K562 (cell line): ENCODE measurements at regions not wholly inside any gene's neighbourhood (a gene's known extent, or its start where the extent isn't known, plus 50 kb on each side); places are given as distances from the start of the nearest gene placed in this dataset.

Experiments
- ATAC-seq: fragments of 200-7000 bp; cut with Tn5 transposase; 3 replicates; pipeline ENCODE4 v1.9.1; 2020; ENCODE audit warnings: moderate library complexity
- BruUV-seq: library from RNA; stranded (reverse); fragments of 400-500 nt; replicated peaks from 2 replicates; lab custom pipeline; 2021; lab: Mats Ljungman, UMichigan
- CTCF ChIA-PET: fragments of 300-600 bp; formaldehyde crosslinking; extraction: SDS; loops from one replicate; lab custom pipeline; 2021; ENCODE audit warnings: low intra/inter-chr PET ratio; lab: Yijun Ruan, JAX
- POLR2A ChIA-PET: fragments of 300-600, 350-650 bp; sonication (Branson Sonifier 250); formaldehyde crosslinking; extraction: SDS; loops from one replicate; lab custom pipeline; 2021; ENCODE audit warnings: antibody characterized with exemption, inconsistent platforms; lab: Yijun Ruan, JAX
- DNase-seq, 4 experiments: peaks; one replicate each; pipeline versions ENCODE4 v3.0.0 to v3.0.0-alpha.2; 2011 to 2018; ENCODE audit warnings: low spot score in 3 of 4, mixed read lengths in 3 of 4; ENCODE audit errors: extremely low read depth in 1 of 4
- FAIRE-seq: peaks from 2 replicates; lab custom pipeline; 2011; peaks lifted over from hg19 to GRCh38; lab: Jason Lieb, UNC
- H2AFZ ChIP-seq: 2 replicates; pipeline ENCODE4 v1.6.0; 2011; ENCODE audit warnings: low read depth, low read length, control low read depth, inconsistent platforms
- H3K27ac ChIP-seq: fragments of 200-600 bp; 3 replicates; pipeline ENCODE4 v1.8.0; 2011; ENCODE audit warnings: low read depth, mild to moderate bottlenecking, control low read depth, inconsistent platforms, low read length, moderate library complexity, mixed read lengths; ENCODE audit errors: extremely low read depth
- H3K27me3 ChIP-seq, 2 experiments: fragments of 300-600 bp in 1 of 2; 2 replicates in 1 of 2; 3 replicates in 1 of 2; pipeline versions ENCODE4 v1.6.0 to v1.8.0; 2011; ENCODE audit warnings: inconsistent platforms in 2 of 2, low read length in 2 of 2, mild to moderate bottlenecking in 1 of 2, mixed read lengths in 1 of 2, moderate library complexity in 1 of 2; ENCODE audit not compliant: control insufficient read depth in 2 of 2, insufficient read depth in 2 of 2
- H3K36me3 ChIP-seq: fragments of 300-600 bp; 3 replicates; pipeline ENCODE4 v1.8.0; 2011; ENCODE audit warnings: mild to moderate bottlenecking, low read length, inconsistent platforms; ENCODE audit not compliant: control insufficient read depth, insufficient read depth
- H3K4me1 ChIP-seq, 2 experiments: fragments of 200-600 bp in 1 of 2; replicated peaks in 1 of 2; 2 replicates in 1 of 2; 3 replicates in 1 of 2; pipeline versions ENCODE4 v1.5.1 to v1.8.0; 2011; ENCODE audit warnings: inconsistent platforms in 2 of 2, low read length in 2 of 2, mild to moderate bottlenecking in 1 of 2, mixed read lengths in 1 of 2, moderate library complexity in 1 of 2; ENCODE audit not compliant: control insufficient read depth in 2 of 2, insufficient read depth in 2 of 2
- H3K4me2 ChIP-seq: 2 replicates; pipeline ENCODE4 v1.6.1; 2011; ENCODE audit warnings: low read length, control low read depth, inconsistent platforms, mixed read lengths; ENCODE audit not compliant: insufficient read depth
- H3K4me3 ChIP-seq: fragments of 200-600 bp; sonication (generic), shearing (Covaris generic); 2 replicates; pipeline ENCODE4 v1.5.1; 2016; ENCODE audit warnings: control low read depth, inconsistent platforms
- H3K79me2 ChIP-seq: fragments of 200-600 bp; 3 replicates; pipeline ENCODE4 v1.8.0; 2011; ENCODE audit warnings: low read length, inconsistent platforms; ENCODE audit not compliant: control insufficient read depth, insufficient read depth
- H3K9ac ChIP-seq, 2 experiments: 2 replicates each; pipeline versions ENCODE4 v1.6.0 to v1.6.1; 2011; ENCODE audit warnings: low read depth in 2 of 2, low read length in 2 of 2, control low read depth in 1 of 2, inconsistent platforms in 1 of 2, mild to moderate bottlenecking in 1 of 2, mixed read lengths in 1 of 2; ENCODE audit not compliant: insufficient read depth in 1 of 2
- H3K9me1 ChIP-seq: one replicate; pipeline ENCODE4 v1.6.0; 2011; ENCODE audit warnings: inconsistent platforms, mild to moderate bottlenecking, low read length, moderate library complexity; ENCODE audit not compliant: control insufficient read depth, insufficient read depth
- H3K9me3 ChIP-seq: replicated peaks from 2 replicates; pipeline ENCODE4 v1.5.1; 2011; ENCODE audit warnings: low read depth, low read length, inconsistent platforms; ENCODE audit not compliant: control insufficient read depth, insufficient read depth
- H4K20me1 ChIP-seq: replicated peaks from 2 replicates; pipeline ENCODE4 v1.6.1; 2011; ENCODE audit warnings: low read length, inconsistent platforms, mixed read lengths; ENCODE audit not compliant: control insufficient read depth, insufficient read depth
- HDAC2 ChIP-seq: fragments of 450-650 bp; IDR thresholded peaks from 2 replicates; pipeline ENCODE4 v1.6.1; 2016; ENCODE audit warnings: mild to moderate bottlenecking
- TAL1 ChIP-seq: fragments of 450-650 bp; IDR thresholded peaks from 2 replicates; pipeline ENCODE4 v1.6.1; 2016; ENCODE audit warnings: mild to moderate bottlenecking
- ZNF217 ChIP-seq: sonication (generic); formaldehyde crosslinking; IDR thresholded peaks from 2 replicates; pipeline ENCODE4 v1.8.0; 2022; ENCODE audit warnings: mild to moderate bottlenecking, missing genetic modification reagents
- ZNF3 ChIP-seq: fragments of 250-450 bp; sonication (Bioruptor Pico); IDR thresholded peaks from 2 replicates; pipeline ENCODE4 v1.5.0; 2021; ENCODE audit warnings: mild to moderate bottlenecking, moderate library complexity
- ZNF696 ChIP-seq: fragments of 250-450 bp; sonication (Bioruptor Pico); conservative IDR thresholded peaks from 2 replicates; pipeline ENCODE4 v1.4.0; 2020; ENCODE audit warnings: mild to moderate bottlenecking, moderate library complexity
- ZNF76 ChIP-seq: fragments of 250-450 bp; sonication (Bioruptor Pico); IDR thresholded peaks from 2 replicates; pipeline ENCODE4 v1.4.0; 2020; ENCODE audit warnings: mild to moderate bottlenecking, moderate library complexity, borderline replicate concordance
- WGBS: fragments of 100-300 bp; shearing (Covaris generic); methylation state at CpG from one replicate; pipeline ENCODE4 v1.1.6; 2016; ENCODE audit warnings: low coverage, mixed read lengths; ENCODE audit not compliant: insufficient coverage; ENCODE audit errors: missing lambda C conversion rate; 5-methylcytosine and 5-hydroxymethylcytosine counted together
- in situ Hi-C: fragments of 300-500 bp; cut with MboI; formaldehyde crosslinking; loops from 4 replicates; pipeline ENCODE4 v1.15.0; 2018; ENCODE audit warnings: inconsistent platforms, mixed read lengths
- intact Hi-C: fragments of 100-400 bp; cut with micrococcal nuclease; formaldehyde crosslinking; loops from 2 replicates; pipeline ENCODE4 v1.14.2; 2022
- TF ChIP-seq, protein P1 (sequence below): fragments of 450-650 bp; IDR thresholded peaks from 2 replicates; pipeline ENCODE4 v1.6.1; 2017; ENCODE audit warnings: antibody characterized with exemption

DNA sequence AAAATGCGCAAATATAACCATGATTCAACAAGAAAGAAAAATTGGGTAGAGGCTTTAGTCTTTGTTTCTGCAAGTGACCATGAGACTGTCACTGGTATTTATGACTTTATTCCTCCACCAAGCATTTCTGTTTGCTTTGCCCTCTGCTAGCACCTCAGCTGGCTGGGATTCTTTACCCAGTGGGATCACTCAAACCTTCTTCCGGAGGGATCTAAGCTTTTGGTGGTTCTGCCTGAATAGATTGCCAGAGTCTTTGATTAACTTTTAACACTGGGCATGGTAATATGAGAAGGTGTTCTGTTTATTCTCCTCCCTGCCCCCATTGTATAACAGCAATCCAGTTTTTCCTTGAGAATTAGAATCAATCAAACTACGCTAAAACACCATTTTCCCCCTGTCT is 59.1 kb upstream of the FBN2 start (continued):
- TF ChIP-seq, protein P1, sequence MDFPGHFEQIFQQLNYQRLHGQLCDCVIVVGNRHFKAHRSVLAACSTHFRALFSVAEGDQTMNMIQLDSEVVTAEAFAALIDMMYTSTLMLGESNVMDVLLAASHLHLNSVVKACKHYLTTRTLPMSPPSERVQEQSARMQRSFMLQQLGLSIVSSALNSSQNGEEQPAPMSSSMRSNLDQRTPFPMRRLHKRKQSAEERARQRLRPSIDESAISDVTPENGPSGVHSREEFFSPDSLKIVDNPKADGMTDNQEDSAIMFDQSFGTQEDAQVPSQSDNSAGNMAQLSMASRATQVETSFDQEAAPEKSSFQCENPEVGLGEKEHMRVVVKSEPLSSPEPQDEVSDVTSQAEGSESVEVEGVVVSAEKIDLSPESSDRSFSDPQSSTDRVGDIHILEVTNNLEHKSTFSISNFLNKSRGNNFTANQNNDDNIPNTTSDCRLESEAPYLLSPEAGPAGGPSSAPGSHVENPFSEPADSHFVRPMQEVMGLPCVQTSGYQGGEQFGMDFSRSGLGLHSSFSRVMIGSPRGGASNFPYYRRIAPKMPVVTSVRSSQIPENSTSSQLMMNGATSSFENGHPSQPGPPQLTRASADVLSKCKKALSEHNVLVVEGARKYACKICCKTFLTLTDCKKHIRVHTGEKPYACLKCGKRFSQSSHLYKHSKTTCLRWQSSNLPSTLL = no peak

DNA sequence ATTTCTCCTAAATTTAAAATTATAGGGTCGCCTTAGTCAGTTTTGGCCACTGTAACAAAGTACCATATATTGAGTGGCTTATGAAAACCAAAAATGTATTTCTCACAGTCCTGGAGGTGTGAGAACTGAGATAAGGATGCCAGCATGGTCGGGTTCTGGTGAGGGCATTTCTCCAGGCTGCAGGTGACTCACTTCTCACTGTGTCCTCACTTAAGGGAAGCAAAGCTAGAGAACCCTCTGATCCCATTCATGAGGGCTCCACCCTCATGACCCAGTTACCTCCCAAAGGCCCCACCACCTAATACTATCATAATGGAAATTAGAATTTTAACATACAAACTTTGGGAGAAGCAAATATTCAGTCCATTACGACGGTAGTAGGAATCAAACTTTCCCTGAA is 75.1 kb upstream of the FBN2 start:
- H3K4me3 ChIP-seq = no peak overlapping the region
- DNase-seq (no peak), ATAC-seq (no peak), FAIRE-seq (no peak)
- H3K9ac ChIP-seq = no peak overlapping the region
- H3K9me1 ChIP-seq = no peaks in the 10 kb centered on the region
- no peaks in the 10 kb centered on the region for H3K36me3 ChIP-seq
- in situ Hi-C loops = no loop called here
- ChIA-PET CTCF (no interaction called here), POLR2A (interaction anchor here (0.7 kb wide), 1 partner anchor 68 kb away, joined by 3 read pairs; no protein-coding TSS in a partner anchor)
- WGBS = 1% methylated on average over 4 of the region's 4 CpGs
- BruUV-seq = no TSS peak
- H3K4me2 ChIP-seq = no peak overlapping the region
- H3K79me2 ChIP-seq = no peaks in the 10 kb centered on the region
- intact Hi-C loops = no loop called here
- no peak overlapping the region for H2AFZ ChIP-seq
- no peaks in the 10 kb centered on the region for H4K20me1 ChIP-seq
- H3K27ac ChIP-seq = no peak overlapping the region
- no peaks in the 10 kb centered on the region for H3K9me3 ChIP-seq
- H3K4me1 ChIP-seq = no peaks in the 10 kb centered on the region
- no peaks in the 10 kb centered on the region for H3K27me3 ChIP-seq
- no peak for TF ChIP-seq ZNF3 (CRISPR knock-in tag)
- no peak for TF ChIP-seq ZNF696
- no peak for TF ChIP-seq HDAC2
- no peak for TF ChIP-seq ZNF217 (CRISPR knock-in tag)
- no peak for TF ChIP-seq ZNF76
- TF ChIP-seq TAL1 = no peak
